Left ventricle myocardium inferior (tissue), 1 donor: ENCODE measurements at regions not wholly inside any gene's neighbourhood (a gene's known extent, or its start where the extent isn't known, plus 50 kb on each side); places are given as distances from the start of the nearest gene placed in this dataset.

ENCODE experiments used
- DNase-seq: peaks from one replicate; pipeline ENCODE4 v3.0.0-alpha.2; 2020
- H3K27ac ChIP-seq: fragments of 200-600 bp; replicated peaks from 2 replicates; pipeline ENCODE4 v1.8.0; 2021
- H3K27me3 ChIP-seq: fragments of 200-600 bp; 2 replicates; pipeline ENCODE4 v1.8.0; 2021; ENCODE audit warnings: low read depth
- H3K36me3 ChIP-seq: fragments of 200-600 bp; 2 replicates; pipeline ENCODE4 v1.8.0; 2021
- H3K4me1 ChIP-seq: fragments of 200-600 bp; 2 replicates; pipeline ENCODE4 v1.8.0; 2021
- H3K4me3 ChIP-seq: fragments of 200-600 bp; 2 replicates; pipeline ENCODE4 v1.8.0; 2021; ENCODE audit warnings: mild to moderate bottlenecking, moderate library complexity
- H3K9me3 ChIP-seq: fragments of 200-600 bp; replicated peaks from 2 replicates; pipeline ENCODE4 v1.8.0; 2021
- CTCF ChIP-seq: fragments of 200-600 bp; IDR thresholded peaks from 2 replicates; pipeline ENCODE4 v1.8.0; 2021; ENCODE audit warnings: antibody characterized with exemption, mild to moderate bottlenecking, borderline replicate concordance
- intact Hi-C: fragments of 100-400 bp; cut with micrococcal nuclease; formaldehyde crosslinking; loops from one replicate; pipeline ENCODE4 v1.11.0; 2022
- donor health status: DM: no; HTN: yes; CAD: no; lungs with severe emphysema.

GRCh38 chr9:10706788-10707187 lies 94.0 kb upstream of the PTPRD start:
- Histone ChIP-seq H3K36me3 (no peaks in the 10 kb centered on the region), H3K27ac (no peak overlapping the region), H3K4me1 (no peaks in the 10 kb centered on the region), H3K4me3 (no peak overlapping the region), H3K9me3 (peaks cover 8% of the 10 kb centered on the region), H3K27me3 (no peaks in the 10 kb centered on the region)
- TF ChIP-seq CTCF, result no peak
- intact Hi-C loops, result no loop called here
- no peak for DNase-seq

- H3K4me1 ChIP-seq, result no peaks in the 10 kb centered on the region
- H3K36me3 ChIP-seq, result no peaks in the 10 kb centered on the region
- TF ChIP-seq CTCF, result no peak
- no peak overlapping the region for H3K27ac ChIP-seq
- H3K27me3 ChIP-seq, result no peaks in the 10 kb centered on the region
- no peaks in the 10 kb centered on the region for H3K9me3 ChIP-seq
- no peak overlapping the region for H3K4me3 ChIP-seq
- intact Hi-C loops, result no loop called here
- DNase-seq, result no peak
These were observed 108.5 kb upstream of the PTPRD start for GRCh38 chr9:10721301-10721700.

- Histone ChIP-seq H3K4me3 (no peak overlapping the region), H3K9me3 (no peaks in the 10 kb centered on the region), H3K36me3 (no peaks in the 10 kb centered on the region), H3K27me3 (no peaks in the 10 kb centered on the region), H3K4me1 (no peaks in the 10 kb centered on the region), H3K27ac (no peak overlapping the region)
- TF ChIP-seq CTCF, result no peak
- intact Hi-C loops, result no loop called here
- no peak for DNase-seq
These were observed 116.4 kb upstream of the PTPRD start for GRCh38 chr9:10729213-10729612.

- Histone ChIP-seq H3K36me3 (no peaks in the 10 kb centered on the region), H3K27ac (no peak overlapping the region), H3K4me1 (no peaks in the 10 kb centered on the region), H3K9me3 (peaks cover 22% of the 10 kb centered on the region), H3K27me3 (no peaks in the 10 kb centered on the region), H3K4me3 (no peak overlapping the region)
- intact Hi-C loops, result loop anchor here (5.0 kb wide), 1 partner anchor 53 kb away; no protein-coding TSS in a partner anchor
- DNase-seq, result no peak
- no peak for TF ChIP-seq CTCF
These were observed 131.9 kb upstream of the PTPRD start for GRCh38 chr9:10744669-10745068.

- Histone ChIP-seq H3K9me3 (peaks cover 46% of the 10 kb centered on the region), H3K4me1 (no peaks in the 10 kb centered on the region), H3K27ac (no peak overlapping the region), H3K4me3 (no peak overlapping the region), H3K36me3 (no peaks in the 10 kb centered on the region), H3K27me3 (no peaks in the 10 kb centered on the region)
- TF ChIP-seq CTCF, result no peak
- no peak for DNase-seq
- intact Hi-C loops, result no loop called here
These were observed 140.7 kb upstream of the PTPRD start for GRCh38 chr9:10753474-10753873.

- H3K9me3 ChIP-seq, result peaks cover 30% of the 10 kb centered on the region
- intact Hi-C loops, result no loop called here
- H3K4me1 ChIP-seq, result no peaks in the 10 kb centered on the region
- no peak for DNase-seq
- TF ChIP-seq CTCF, result no peak
- H3K4me3 ChIP-seq, result no peak overlapping the region
- no peak overlapping the region for H3K27ac ChIP-seq
- no peaks in the 10 kb centered on the region for H3K36me3 ChIP-seq
- no peaks in the 10 kb centered on the region for H3K27me3 ChIP-seq
These were observed 151.7 kb upstream of the PTPRD start for GRCh38 chr9:10764481-10764880.
